ENCODE measurements at regions not wholly inside any gene's neighbourhood (a gene's known extent, or its start where the extent isn't known, plus 50 kb on each side); places are given as distances from the start of the nearest gene placed in this dataset.

DNA sequence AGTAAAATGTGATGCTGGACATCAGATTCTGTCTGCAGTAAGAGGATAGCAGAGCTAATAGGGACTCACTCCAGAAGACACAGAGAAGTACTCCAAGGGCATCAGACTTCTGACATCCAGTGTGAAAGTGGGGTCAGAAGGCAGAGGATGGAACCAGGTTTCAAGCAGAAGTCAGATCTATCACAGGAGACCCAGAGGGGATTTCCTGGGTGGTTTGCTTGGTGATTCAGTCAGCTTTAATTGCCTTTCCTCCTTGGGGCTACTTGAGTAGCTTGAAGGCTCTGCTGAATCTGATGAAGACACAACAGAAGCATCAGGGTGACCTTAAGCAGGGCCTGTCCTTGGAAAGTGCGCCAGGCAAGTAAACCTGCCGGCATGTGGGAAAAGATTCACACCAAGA is 300.6 kb downstream of the COG6 start:
- 100% methylated on average over 1 of the region's 2 CpGs for WGBS (ENCODE audit: insufficient coverage)
- peaks cover 5% of the 10 kb centered on the region for H3K4me1 Mint-ChIP-seq
- H3K36me3 Mint-ChIP-seq, result no peaks in the 10 kb centered on the region
- H3K27me3 Mint-ChIP-seq (ENCODE audit: low read depth in 3 of 3), result peaks cover 0 to 3% (median 2%) of the 10 kb centered on the region in 3 donors
- no peak overlapping the region for H3K27ac ChIP-seq (ENCODE audit: low read depth in 1 of 2, low read length in 2 of 2)
- intact Hi-C loops (cut with micrococcal nuclease), result no loop called here
- no peak overlapping the region for H2AFZ ChIP-seq (ENCODE audit: insufficient read depth, low read depth, low read length, poor library complexity, severe bottlenecking)
- no peaks in the 10 kb centered on the region for H3K27me3 ChIP-seq (ENCODE audit: control insufficient read depth in 2 of 2, insufficient read depth in 2 of 2, low read length in 2 of 2)
- no peaks in the 10 kb centered on the region for H3K4me1 ChIP-seq (ENCODE audit: control insufficient read depth in 1 of 2, insufficient read depth in 2 of 2, low read length in 2 of 2)
- DNase-seq, result no peak
- no peak overlapping the region for H3K4me3 Mint-ChIP-seq
- H3K79me2 ChIP-seq (ENCODE audit: insufficient read depth, low read length), result no peaks in the 10 kb centered on the region
- TF ChIP-seq, protein P1, sequence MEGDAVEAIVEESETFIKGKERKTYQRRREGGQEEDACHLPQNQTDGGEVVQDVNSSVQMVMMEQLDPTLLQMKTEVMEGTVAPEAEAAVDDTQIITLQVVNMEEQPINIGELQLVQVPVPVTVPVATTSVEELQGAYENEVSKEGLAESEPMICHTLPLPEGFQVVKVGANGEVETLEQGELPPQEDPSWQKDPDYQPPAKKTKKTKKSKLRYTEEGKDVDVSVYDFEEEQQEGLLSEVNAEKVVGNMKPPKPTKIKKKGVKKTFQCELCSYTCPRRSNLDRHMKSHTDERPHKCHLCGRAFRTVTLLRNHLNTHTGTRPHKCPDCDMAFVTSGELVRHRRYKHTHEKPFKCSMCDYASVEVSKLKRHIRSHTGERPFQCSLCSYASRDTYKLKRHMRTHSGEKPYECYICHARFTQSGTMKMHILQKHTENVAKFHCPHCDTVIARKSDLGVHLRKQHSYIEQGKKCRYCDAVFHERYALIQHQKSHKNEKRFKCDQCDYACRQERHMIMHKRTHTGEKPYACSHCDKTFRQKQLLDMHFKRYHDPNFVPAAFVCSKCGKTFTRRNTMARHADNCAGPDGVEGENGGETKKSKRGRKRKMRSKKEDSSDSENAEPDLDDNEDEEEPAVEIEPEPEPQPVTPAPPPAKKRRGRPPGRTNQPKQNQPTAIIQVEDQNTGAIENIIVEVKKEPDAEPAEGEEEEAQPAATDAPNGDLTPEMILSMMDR (IDR thresholded peaks at IDR 0.05), result no peak
- H3K36me3 ChIP-seq (replicated peaks in 1 of 2; ENCODE audit: control insufficient read depth in 1 of 2, insufficient read depth in 2 of 2, low read length in 2 of 2), result no peaks in the 10 kb centered on the region
- H3K9ac ChIP-seq (ENCODE audit: insufficient read depth, low read length, poor library complexity, severe bottlenecking), result no peak overlapping the region
- H3K4me2 ChIP-seq (replicated peaks; ENCODE audit: extremely low read depth, low read length, poor library complexity, severe bottlenecking), result no peak overlapping the region
- no peaks in the 10 kb centered on the region for H3K9me3 ChIP-seq (replicated peaks in 1 of 2; ENCODE audit: control insufficient read depth in 1 of 2, insufficient read depth in 1 of 2, low read length in 2 of 2)
- no peaks in the 10 kb centered on the region for H4K20me1 ChIP-seq (ENCODE audit: insufficient read depth, low read length)
- H3K27ac Mint-ChIP-seq, result no peak overlapping the region
- H3K4me3 ChIP-seq (replicated peaks in 1 of 3; ENCODE audit: low read depth in 2 of 3, low read length in 3 of 3), result no peak overlapping the region
- H3K9me3 Mint-ChIP-seq, result peaks cover 0 to 3% (median 0%) of the 10 kb centered on the region in 7 donors

DNA sequence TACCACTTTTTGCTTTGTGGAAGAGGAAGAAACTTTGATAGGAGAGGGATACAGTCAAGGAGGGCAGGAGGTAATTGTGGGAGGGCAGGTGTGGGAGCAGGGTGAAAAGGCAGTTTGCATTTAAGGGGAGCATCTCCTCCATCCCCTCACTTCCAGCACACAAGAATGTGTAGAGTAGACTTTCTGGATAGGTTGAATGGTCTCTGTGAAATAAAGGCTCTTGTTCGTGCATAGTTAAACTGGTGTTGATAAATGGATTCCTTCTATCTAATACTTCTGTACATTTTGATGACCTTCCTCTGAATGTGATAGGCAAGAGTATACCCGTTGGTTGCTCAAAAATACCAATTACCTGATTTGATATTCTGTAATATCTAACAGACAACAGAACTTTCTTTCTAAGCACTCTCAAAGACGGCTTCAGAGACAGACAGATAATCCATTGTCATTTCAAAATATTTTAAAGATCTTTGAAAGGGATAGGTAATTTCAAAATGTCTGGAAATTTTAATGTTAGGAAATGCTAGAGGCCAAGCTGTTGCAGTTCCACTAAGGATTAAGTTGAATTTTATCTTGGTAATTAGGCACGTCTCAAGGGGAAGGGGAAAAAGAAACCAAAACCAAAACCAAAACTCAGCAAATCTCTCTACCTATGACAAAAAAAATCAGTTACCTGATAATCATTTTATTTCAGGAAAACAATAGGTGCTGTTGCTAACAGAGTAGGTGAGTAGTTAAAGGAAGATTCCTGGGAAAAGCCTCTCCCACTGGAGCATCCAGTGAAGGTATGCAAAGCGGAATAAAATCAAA is 302.6 kb downstream of the COG6 start:
- Histone ChIP-seq H3K27me3 (ENCODE audit: control insufficient read depth in 2 of 2, insufficient read depth in 2 of 2, low read length in 2 of 2) (no peaks in the 10 kb centered on the region), H3K9ac (ENCODE audit: insufficient read depth, low read length, poor library complexity, severe bottlenecking) (no peak overlapping the region), H3K4me3 (replicated peaks in 1 of 3; ENCODE audit: low read depth in 2 of 3, low read length in 3 of 3) (no peak overlapping the region), H3K79me2 (ENCODE audit: insufficient read depth, low read length) (no peaks in the 10 kb centered on the region), H4K20me1 (ENCODE audit: insufficient read depth, low read length) (no peaks in the 10 kb centered on the region), H3K9me3 (replicated peaks in 1 of 2; ENCODE audit: control insufficient read depth in 1 of 2, insufficient read depth in 1 of 2, low read length in 2 of 2) (no peaks in the 10 kb centered on the region), H3K4me1 (ENCODE audit: control insufficient read depth in 1 of 2, insufficient read depth in 2 of 2, low read length in 2 of 2) (no peaks in the 10 kb centered on the region), H3K36me3 (replicated peaks in 1 of 2; ENCODE audit: control insufficient read depth in 1 of 2, insufficient read depth in 2 of 2, low read length in 2 of 2) (no peaks in the 10 kb centered on the region), H3K4me2 (replicated peaks; ENCODE audit: extremely low read depth, low read length, poor library complexity, severe bottlenecking) (peak overlapping the region; percentile 18), H3K27ac (ENCODE audit: low read depth in 1 of 2, low read length in 2 of 2) (no peak overlapping the region), H2AFZ (ENCODE audit: insufficient read depth, low read depth, low read length, poor library complexity, severe bottlenecking) (no peak overlapping the region)
- WGBS (ENCODE audit: insufficient coverage), result no CpG with 5 or more reads among the region's 5 CpGs
- H3K4me1 Mint-ChIP-seq, result peaks cover 5% of the 10 kb centered on the region
- TF ChIP-seq, protein P1 (IDR thresholded peaks at IDR 0.05), result no peak
- peaks cover 0 to 3% (median 0%) of the 10 kb centered on the region in 7 donors for H3K9me3 Mint-ChIP-seq
- peaks cover 0 to 4% (median 0%) of the 10 kb centered on the region in 3 donors for H3K27me3 Mint-ChIP-seq (ENCODE audit: low read depth in 3 of 3)
- H3K4me3 Mint-ChIP-seq, result peak overlapping the region in 1 of 2 donors; percentile 36
- no peak for DNase-seq
- H3K36me3 Mint-ChIP-seq, result no peaks in the 10 kb centered on the region
- H3K27ac Mint-ChIP-seq, result no peak overlapping the region
- intact Hi-C loops (cut with micrococcal nuclease), result no loop called here
